ENCODE measurements at regions not wholly inside any gene's neighbourhood (a gene's known extent, or its start where the extent isn't known, plus 50 kb on each side); places are given as distances from the start of the nearest gene placed in this dataset.

- Mint-ChIP-seq H3K27ac (no peak overlapping the region), H3K9me3 (no peaks in the 10 kb centered on the region), H3K36me3 (ENCODE audit: insufficient read depth in 1 of 3, low read depth in 3 of 3) (no peaks in the 10 kb centered on the region), H3K4me1 (peaks cover 14 to 23% of the 10 kb centered on the region in 2 experiments), H3K4me3 (no peak overlapping the region), H3K27me3 (ENCODE audit: low read depth) (peaks cover 11% of the 10 kb centered on the region)
- H2AFZ ChIP-seq (ENCODE audit: low read length), result no peak overlapping the region
- H3K4ac ChIP-seq (ENCODE audit: low read depth, low read length), result no peak overlapping the region
- no peak for DNase-seq
- no peaks in the 10 kb centered on the region; the same call in 1 of the 2 replicates for H3K4me1 ChIP-seq (ENCODE audit: insufficient read depth, low read length)
- no peak overlapping the region for H3K4me2 ChIP-seq (ENCODE audit: insufficient read depth, insufficient read length, low read length)
- no peak overlapping the region for H2BK20ac ChIP-seq (ENCODE audit: low read depth, low read length, poor library complexity, severe bottlenecking)
- no peak overlapping the region for H2BK12ac ChIP-seq (ENCODE audit: insufficient read length, low read depth, low read length)
- no peak overlapping the region for H2AK5ac ChIP-seq (ENCODE audit: insufficient read length, low read length)
- no peaks in the 10 kb centered on the region for H3K23me2 ChIP-seq (ENCODE audit: insufficient read length, low read depth, low read length, poor library complexity, severe bottlenecking)
- no peaks in the 10 kb centered on the region for H3K27me3 ChIP-seq (ENCODE audit: insufficient read depth, low read length)
- H3K79me1 ChIP-seq (ENCODE audit: insufficient read depth, low read depth, low read length, poor library complexity, severe bottlenecking), result no peaks in the 10 kb centered on the region
- no peak overlapping the region for H3K56ac ChIP-seq (ENCODE audit: insufficient read length, low read depth, low read length)
- no peak overlapping the region for H2BK5ac ChIP-seq (ENCODE audit: insufficient read length, low read length)
- H3T11ph ChIP-seq (ENCODE audit: low read length), result no peak overlapping the region
- H4K91ac ChIP-seq (ENCODE audit: insufficient read length, low read depth, low read length), result no peak overlapping the region
- no peak overlapping the region for H4K8ac ChIP-seq (replicated peaks; ENCODE audit: insufficient read length, low read depth, low read length)
- H4K20me1 ChIP-seq (ENCODE audit: control insufficient read depth, insufficient read depth, insufficient read length), result no peaks in the 10 kb centered on the region
- H3K79me2 ChIP-seq (ENCODE audit: insufficient read depth, low read length), result no peaks in the 10 kb centered on the region
- H3K14ac ChIP-seq (ENCODE audit: insufficient read depth, low read length), result no peak overlapping the region
- H3K27ac ChIP-seq (ENCODE audit: insufficient read length, low read depth, low read length), result no peak overlapping the region
- no peak overlapping the region for H3K23ac ChIP-seq (ENCODE audit: insufficient read length, low read depth, low read length)
- no peaks in the 10 kb centered on the region for H3K9me3 ChIP-seq (ENCODE audit: control insufficient read depth, low read depth, low read length)
- no peak overlapping the region for H3K9ac ChIP-seq (ENCODE audit: extremely low read depth, insufficient read length, low read length)
- WGBS (ENCODE audit: extremely low coverage, insufficient read length, low lambda C conversion rate), result 100% methylated on average over 4 of the region's 5 CpGs
- TF ChIP-seq CTCF (conservative IDR thresholded peaks at IDR 0.05), result no peak
- no peak overlapping the region for H4K5ac ChIP-seq (ENCODE audit: insufficient read length, low read depth, low read length)
- H2BK120ac ChIP-seq (ENCODE audit: low read depth, low read length, poor library complexity, severe bottlenecking), result no peak overlapping the region
- H3K18ac ChIP-seq (ENCODE audit: insufficient read length, low read depth, low read length), result no peak overlapping the region
- H2BK15ac ChIP-seq (ENCODE audit: low read depth, low read length), result no peak overlapping the region
Observed at GRCh38 chr3:72327008-72327407, 521.2 kb downstream of the SHQ1 start.

Data from H9 (cell line).